ENCODE measurements at regions not wholly inside any gene's neighbourhood (a gene's known extent, or its start where the extent isn't known, plus 50 kb on each side); places are given as distances from the start of the nearest gene placed in this dataset.

- no peak for TF ChIP-seq POLR2A (IDR thresholded peaks at IDR 0.05)
- TF ChIP-seq, protein P1, sequence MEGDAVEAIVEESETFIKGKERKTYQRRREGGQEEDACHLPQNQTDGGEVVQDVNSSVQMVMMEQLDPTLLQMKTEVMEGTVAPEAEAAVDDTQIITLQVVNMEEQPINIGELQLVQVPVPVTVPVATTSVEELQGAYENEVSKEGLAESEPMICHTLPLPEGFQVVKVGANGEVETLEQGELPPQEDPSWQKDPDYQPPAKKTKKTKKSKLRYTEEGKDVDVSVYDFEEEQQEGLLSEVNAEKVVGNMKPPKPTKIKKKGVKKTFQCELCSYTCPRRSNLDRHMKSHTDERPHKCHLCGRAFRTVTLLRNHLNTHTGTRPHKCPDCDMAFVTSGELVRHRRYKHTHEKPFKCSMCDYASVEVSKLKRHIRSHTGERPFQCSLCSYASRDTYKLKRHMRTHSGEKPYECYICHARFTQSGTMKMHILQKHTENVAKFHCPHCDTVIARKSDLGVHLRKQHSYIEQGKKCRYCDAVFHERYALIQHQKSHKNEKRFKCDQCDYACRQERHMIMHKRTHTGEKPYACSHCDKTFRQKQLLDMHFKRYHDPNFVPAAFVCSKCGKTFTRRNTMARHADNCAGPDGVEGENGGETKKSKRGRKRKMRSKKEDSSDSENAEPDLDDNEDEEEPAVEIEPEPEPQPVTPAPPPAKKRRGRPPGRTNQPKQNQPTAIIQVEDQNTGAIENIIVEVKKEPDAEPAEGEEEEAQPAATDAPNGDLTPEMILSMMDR (IDR thresholded peaks at IDR 0.05), result no peak
- TF ChIP-seq POLR2AphosphoS5 (IDR thresholded peaks at IDR 0.05), result no peak
Observed at GRCh38 chr2:194304191-194304590, 1352.8 kb upstream of the SLC39A10 start.

Data from breast epithelium (tissue), 3 donors.